COR-L47 (cell line): ENCODE measurements at regions not wholly inside any gene's neighbourhood (a gene's known extent, or its start where the extent isn't known, plus 50 kb on each side); places are given as distances from the start of the nearest gene placed in this dataset.
"Not testable (repeated sequence)": the region's sequence is repeated elsewhere in the genome, so short reads cannot be mapped to it uniquely, and the experiment has no call there.

Experiments used
- DNase-seq: peaks from one replicate; lab custom pipeline; 2025; lab: John Stamatoyannopoulos, UW

GRCh38 chr7:68840991-68841390 lies 757.3 kb upstream of the AUTS2 start:
- DNase-seq, result no peak

- DNase-seq, result not testable (repeated sequence)
Observed at GRCh38 chr7:68843985-68844384, 754.3 kb upstream of the AUTS2 start.

- no peak for DNase-seq
Observed at GRCh38 chr7:68846811-68847325, 751.4 kb upstream of the AUTS2 start.

GRCh38 chr7:68853254-68853653 lies 745.0 kb upstream of the AUTS2 start:
- no peak for DNase-seq

- DNase-seq, result no peak
Observed at GRCh38 chr7:68857571-68857970, 740.7 kb upstream of the AUTS2 start.

GRCh38 chr7:68858497-68858896 lies 739.8 kb upstream of the AUTS2 start:
- no peak for DNase-seq

- DNase-seq, result no peak
Observed at GRCh38 chr7:68861171-68861570, 737.1 kb upstream of the AUTS2 start.

GRCh38 chr7:68862261-68862660 lies 736.0 kb upstream of the AUTS2 start:
- DNase-seq, result no peak

- DNase-seq, result peak; percentile 1
Observed at GRCh38 chr7:68862736-68863135, 735.5 kb upstream of the AUTS2 start.

GRCh38 chr7:68865351-68866199 lies 732.7 kb upstream of the AUTS2 start:
- no peak for DNase-seq

- DNase-seq, result no peak
Observed at GRCh38 chr7:68866200-68866570, 732.1 kb upstream of the AUTS2 start.

GRCh38 chr7:68866721-68867120 lies 731.6 kb upstream of the AUTS2 start:
- not testable (repeated sequence) for DNase-seq

- no peak for DNase-seq
Observed at GRCh38 chr7:68868978-68869377, 729.3 kb upstream of the AUTS2 start.

- DNase-seq, result no peak
Observed at GRCh38 chr7:68873616-68874015, 724.7 kb upstream of the AUTS2 start.

GRCh38 chr7:68875857-68876256 lies 722.4 kb upstream of the AUTS2 start:
- no peak for DNase-seq

- not testable (repeated sequence) for DNase-seq
Observed at GRCh38 chr7:68887116-68887515, 711.2 kb upstream of the AUTS2 start.

- peak; percentile 62 for DNase-seq
Observed at GRCh38 chr7:68888971-68889385, 709.3 kb upstream of the AUTS2 start.

GRCh38 chr7:68892236-68892635 lies 706.0 kb upstream of the AUTS2 start:
- no peak for DNase-seq

GRCh38 chr7:68893411-68893810 lies 704.9 kb upstream of the AUTS2 start:
- DNase-seq, result no peak

GRCh38 chr7:68899156-68899555 lies 699.1 kb upstream of the AUTS2 start:
- not testable (repeated sequence) for DNase-seq

GRCh38 chr7:68900096-68900495 lies 698.2 kb upstream of the AUTS2 start:
- DNase-seq, result no peak

GRCh38 chr7:68904630-68905029 lies 693.6 kb upstream of the AUTS2 start:
- DNase-seq, result no peak

GRCh38 chr7:68911754-68912153 lies 686.5 kb upstream of the AUTS2 start:
- no peak for DNase-seq

- no peak for DNase-seq
Observed at GRCh38 chr7:68914006-68914405, 684.3 kb upstream of the AUTS2 start.
